Esophagus mucosa (tissue), 1 donor: ENCODE measurements at regions not wholly inside any gene's neighbourhood (a gene's known extent, or its start where the extent isn't known, plus 50 kb on each side); places are given as distances from the start of the nearest gene placed in this dataset.
"Not testable (repeated sequence)": the region's sequence is repeated elsewhere in the genome, so short reads cannot be mapped to it uniquely, and the experiment has no call there.

Experiments
- ATAC-seq: fragments of 200-7000 bp; cut with Tn5 transposase; one replicate; pipeline ENCODE4 v1.9.1; 2020
- donor health status: DM: yes; HTN: yes; CAD: no.

GRCh38 chr6:1230689-1231605 lies 81.0 kb upstream of the FOXQ1 start:
- no peak for ATAC-seq

- no peak for ATAC-seq
Observed at GRCh38 chr6:1230281-1230680, 81.6 kb upstream of the FOXQ1 start.

- no peak for ATAC-seq
Observed at GRCh38 chr6:1229808-1230207, 82.1 kb upstream of the FOXQ1 start.

- no peak for ATAC-seq
Observed at GRCh38 chr6:1229301-1229700, 82.6 kb upstream of the FOXQ1 start.

GRCh38 chr6:1228754-1229191 lies 83.1 kb upstream of the FOXQ1 start:
- ATAC-seq = no peak

GRCh38 chr6:1227935-1228753 lies 83.8 kb upstream of the FOXQ1 start:
- peak; percentile 61 for ATAC-seq

GRCh38 chr6:1227600-1227934 lies 84.3 kb upstream of the FOXQ1 start:
- no peak for ATAC-seq

GRCh38 chr6:1226277-1227099 lies 85.4 kb upstream of the FOXQ1 start:
- no peak for ATAC-seq

GRCh38 chr6:1224514-1224913 lies 87.4 kb upstream of the FOXQ1 start:
- no peak for ATAC-seq

- ATAC-seq = no peak
Observed at GRCh38 chr6:1222728-1223595, 88.9 kb upstream of the FOXQ1 start.

- no peak for ATAC-seq
Observed at GRCh38 chr6:1217396-1217795, 94.5 kb upstream of the FOXQ1 start.

- no peak for ATAC-seq
Observed at GRCh38 chr6:1216488-1216974, 95.4 kb upstream of the FOXQ1 start.

GRCh38 chr6:1215884-1216487 lies 95.9 kb upstream of the FOXQ1 start:
- ATAC-seq = peak; percentile 32

- peak; percentile 8 for ATAC-seq
Observed at GRCh38 chr6:1215023-1215422, 96.9 kb upstream of the FOXQ1 start.

- no peak for ATAC-seq
Observed at GRCh38 chr6:1212919-1213318, 99.0 kb upstream of the FOXQ1 start.

GRCh38 chr6:1212138-1212537 lies 99.8 kb upstream of the FOXQ1 start:
- ATAC-seq = not testable (repeated sequence)

- ATAC-seq = not testable (repeated sequence)
Observed at GRCh38 chr6:1210631-1211030, 101.3 kb upstream of the FOXQ1 start.

- no peak for ATAC-seq
Observed at GRCh38 chr6:1208876-1209275, 103.0 kb upstream of the FOXQ1 start.

- ATAC-seq = no peak
Observed at GRCh38 chr6:1203546-1203945, 108.4 kb upstream of the FOXQ1 start.

GRCh38 chr6:1202201-1202600 lies 109.7 kb upstream of the FOXQ1 start:
- no peak for ATAC-seq

- ATAC-seq = no peak
Observed at GRCh38 chr6:1201547-1202200, 110.2 kb upstream of the FOXQ1 start.
